CD4-positive, alpha-beta T cell treated with Interleukin-6 for 4 hours (primary cell): ENCODE measurements at regions not wholly inside any gene's neighbourhood (a gene's known extent, or its start where the extent isn't known, plus 50 kb on each side); places are given as distances from the start of the nearest gene placed in this dataset.

Experiments used
- DNase-seq: peaks from one replicate; pipeline ENCODE4 v3.0.0-alpha.2; 2020; ENCODE audit warnings: mixed read lengths

- DNase-seq, result peak; percentile 55
Observed at GRCh38 chr15:97909291-97909891, 51.1 kb upstream of the ARRDC4 start.
